Gastrocnemius medialis (tissue), 4 donors: ENCODE measurements at regions not wholly inside any gene's neighbourhood (a gene's known extent, or its start where the extent isn't known, plus 50 kb on each side); places are given as distances from the start of the nearest gene placed in this dataset.
"Not testable (repeated sequence)": the region's sequence is repeated elsewhere in the genome, so short reads cannot be mapped to it uniquely, and the experiment has no call there.

Experiments
- ATAC-seq, 2 donors: fragments of 150-250 bp; one replicate each; pipeline ENCODE4 v1.9.1; 2016
- DNase-seq, 2 donors: peaks; one replicate each; pipeline ENCODE4 v3.0.0-alpha.2; 2019
- H3K27ac ChIP-seq, 4 donors: fragments of 200-600 bp; sonication (generic); 1 replicate in 1 of 4; 2 replicates in 3 of 4; pipeline ENCODE4 v1.5.1; 2016 to 2018; ENCODE audit warnings: mild to moderate bottlenecking in 2 of 4, moderate library complexity in 1 of 4
- H3K27me3 ChIP-seq, 3 donors: fragments of 200-600 bp; sonication (generic) in 2 of 3; 1 replicate in 1 of 3; 2 replicates in 2 of 3; pipeline versions ENCODE4 v1.5.1 to v1.6.0; 2016 to 2019; ENCODE audit warnings: mild to moderate bottlenecking in 1 of 3, moderate library complexity in 1 of 3
- H3K36me3 ChIP-seq, 2 donors: fragments of 200-600 bp; sonication (generic) in 1 of 2; one replicate each; pipeline ENCODE4 v1.5.1; 2017 to 2018
- H3K4me1 ChIP-seq, 2 donors: fragments of 200-600 bp; sonication (generic) in 1 of 2; one replicate each; pipeline ENCODE4 v1.5.1; 2016 to 2017; ENCODE audit warnings: mild to moderate bottlenecking in 2 of 2
- H3K4me3 ChIP-seq, 4 donors: fragments of 200-600 bp; sonication (generic) in 3 of 4; 1 replicate in 1 of 4; 2 replicates in 3 of 4; pipeline ENCODE4 v1.5.1; 2016 to 2019; ENCODE audit warnings: mild to moderate bottlenecking in 2 of 4
- H3K9me3 ChIP-seq, 3 donors: fragments of 200-600 bp; sonication (generic) in 2 of 3; 1 replicate in 1 of 3; 2 replicates in 2 of 3; pipeline ENCODE4 v1.5.1; 2016 to 2019
- POLR2A ChIP-seq, 2 donors: fragments of 450-650 bp; IDR thresholded peaks; one replicate each; pipeline ENCODE4 v1.6.1; 2017; ENCODE audit warnings: antibody characterized with exemption in 2 of 2, mild to moderate bottlenecking in 2 of 2, moderate library complexity in 2 of 2
- in situ Hi-C, 4 donors: fragments of 200-750 bp; cut with MboI; loops; one replicate each; pipeline versions ENCODE4 v1.15.0 to v1.8.0; 2017; ENCODE audit warnings: low sequenced_read_pairs in 4 of 4
- intact Hi-C: fragments of 100-400 bp; cut with DNase I; formaldehyde crosslinking; loops from one replicate; pipeline ENCODE4 v1.15.1; 2023; ENCODE audit warnings: low total_unique reads
- TF ChIP-seq, protein P1 (sequence below), 5 experiments: fragments of 450-650 bp in 3 of 5; fragments of 200-600 bp in 2 of 5; sonication (generic) in 2 of 5; IDR thresholded peaks in 4 of 5; conservative IDR thresholded peaks in 1 of 5; 1 replicate in 4 of 5; 2 replicates in 1 of 5; pipeline ENCODE4 v1.5.1; 2016 to 2019; ENCODE audit warnings: antibody characterized with exemption in 5 of 5, mild to moderate bottlenecking in 3 of 5, moderate library complexity in 3 of 5

DNA sequence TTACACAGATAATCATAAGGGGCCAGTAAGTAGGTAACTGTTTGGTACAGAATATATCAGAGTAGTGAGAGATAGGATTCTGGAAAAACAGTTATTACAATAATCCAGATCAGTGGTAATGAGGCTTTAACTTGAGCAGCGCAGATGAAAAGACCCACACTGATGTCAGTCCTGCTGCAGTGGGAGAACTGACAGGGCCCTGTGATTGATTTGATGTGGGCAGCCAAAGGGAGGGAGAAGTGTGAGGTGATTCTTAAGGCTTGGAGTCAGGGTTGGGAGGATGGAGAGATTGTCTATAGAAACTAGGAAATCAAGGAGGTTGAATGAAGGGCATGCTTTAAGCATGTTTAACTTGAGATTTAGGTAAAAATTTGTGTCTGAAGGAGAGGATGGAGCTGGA is 161.4 kb downstream of the VSIG4 start:
- no peaks in the 10 kb centered on the region for H3K27me3 ChIP-seq
- in situ Hi-C loops (no loop called here), intact Hi-C loops (no loop called here)

DNA sequence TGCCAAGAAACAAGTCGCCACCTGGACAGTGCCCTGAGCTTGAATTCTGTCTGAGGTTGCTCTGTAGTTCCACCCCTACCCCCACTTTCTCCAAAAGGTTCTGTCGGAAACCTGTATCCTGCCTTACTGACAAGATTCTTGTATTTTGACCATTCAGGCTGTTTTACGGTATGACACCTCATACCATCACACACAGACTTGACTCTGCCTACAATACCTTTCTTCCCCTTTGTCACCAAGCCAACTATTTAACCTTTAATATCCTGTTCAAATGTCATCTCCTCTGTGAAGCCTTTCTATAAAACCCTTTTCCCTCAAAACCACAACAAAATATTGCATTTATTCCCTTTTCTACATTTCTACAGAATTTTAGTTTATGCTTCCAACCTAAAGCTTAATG is 161.9 kb downstream of the VSIG4 start:
- Histone ChIP-seq H3K9me3 (no peaks in the 10 kb centered on the region), H3K27ac (no peak overlapping the region), H3K4me1 (no peaks in the 10 kb centered on the region), H3K36me3 (no peaks in the 10 kb centered on the region), H3K27me3 (no peaks in the 10 kb centered on the region), H3K4me3 (no peak overlapping the region)
- TF ChIP-seq POLR2A (IDR thresholded peaks at IDR 0.05), result no peak
- TF ChIP-seq, protein P1, sequence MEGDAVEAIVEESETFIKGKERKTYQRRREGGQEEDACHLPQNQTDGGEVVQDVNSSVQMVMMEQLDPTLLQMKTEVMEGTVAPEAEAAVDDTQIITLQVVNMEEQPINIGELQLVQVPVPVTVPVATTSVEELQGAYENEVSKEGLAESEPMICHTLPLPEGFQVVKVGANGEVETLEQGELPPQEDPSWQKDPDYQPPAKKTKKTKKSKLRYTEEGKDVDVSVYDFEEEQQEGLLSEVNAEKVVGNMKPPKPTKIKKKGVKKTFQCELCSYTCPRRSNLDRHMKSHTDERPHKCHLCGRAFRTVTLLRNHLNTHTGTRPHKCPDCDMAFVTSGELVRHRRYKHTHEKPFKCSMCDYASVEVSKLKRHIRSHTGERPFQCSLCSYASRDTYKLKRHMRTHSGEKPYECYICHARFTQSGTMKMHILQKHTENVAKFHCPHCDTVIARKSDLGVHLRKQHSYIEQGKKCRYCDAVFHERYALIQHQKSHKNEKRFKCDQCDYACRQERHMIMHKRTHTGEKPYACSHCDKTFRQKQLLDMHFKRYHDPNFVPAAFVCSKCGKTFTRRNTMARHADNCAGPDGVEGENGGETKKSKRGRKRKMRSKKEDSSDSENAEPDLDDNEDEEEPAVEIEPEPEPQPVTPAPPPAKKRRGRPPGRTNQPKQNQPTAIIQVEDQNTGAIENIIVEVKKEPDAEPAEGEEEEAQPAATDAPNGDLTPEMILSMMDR (IDR thresholded peaks at IDR 0.05 in 4 of 5, conservative IDR thresholded peaks at IDR 0.05 in 1 of 5), result no peak
- DNase-seq (no peak), ATAC-seq (no peak)
- in situ Hi-C loops (no loop called here), intact Hi-C loops (no loop called here)

More for the DNA sequence above, 161.4 kb downstream of the VSIG4 start:
- TF ChIP-seq, protein P1 (IDR thresholded peaks at IDR 0.05 in 4 of 5, conservative IDR thresholded peaks at IDR 0.05 in 1 of 5), result no peak
- no peak for TF ChIP-seq POLR2A (IDR thresholded peaks at IDR 0.05)
- ATAC-seq (no peak), DNase-seq (no peak)
- H3K36me3 ChIP-seq, result no peaks in the 10 kb centered on the region
- no peak overlapping the region for H3K27ac ChIP-seq
- no peaks in the 10 kb centered on the region for H3K4me1 ChIP-seq
- no peaks in the 10 kb centered on the region for H3K9me3 ChIP-seq
- no peak overlapping the region for H3K4me3 ChIP-seq

DNA sequence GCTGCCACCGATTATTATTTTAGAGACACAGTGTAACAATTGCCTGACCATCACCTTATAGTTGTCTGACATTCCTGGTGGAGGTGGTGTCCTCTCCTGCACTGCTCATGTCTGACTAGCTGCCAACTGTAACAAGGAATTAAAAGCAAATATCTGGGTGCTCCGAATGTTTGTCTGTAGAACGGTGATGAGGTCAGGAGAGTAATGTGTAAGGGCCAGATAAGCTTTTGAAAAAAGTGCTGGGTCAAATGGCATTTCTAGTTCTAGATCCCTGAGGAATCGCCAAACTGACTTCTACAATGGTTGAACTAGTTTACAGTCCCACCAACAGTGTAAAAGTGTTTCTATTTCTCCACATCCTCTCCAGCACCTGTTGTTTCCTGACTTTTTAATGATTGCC is 164.3 kb downstream of the VSIG4 start:
- H3K27ac ChIP-seq, H3K27me3 ChIP-seq, H3K36me3 ChIP-seq, ATAC-seq, H3K4me3 ChIP-seq, in situ Hi-C loops, H3K4me1 ChIP-seq, H3K9me3 ChIP-seq, DNase-seq, intact Hi-C loops: not testable (repeated sequence)

DNA sequence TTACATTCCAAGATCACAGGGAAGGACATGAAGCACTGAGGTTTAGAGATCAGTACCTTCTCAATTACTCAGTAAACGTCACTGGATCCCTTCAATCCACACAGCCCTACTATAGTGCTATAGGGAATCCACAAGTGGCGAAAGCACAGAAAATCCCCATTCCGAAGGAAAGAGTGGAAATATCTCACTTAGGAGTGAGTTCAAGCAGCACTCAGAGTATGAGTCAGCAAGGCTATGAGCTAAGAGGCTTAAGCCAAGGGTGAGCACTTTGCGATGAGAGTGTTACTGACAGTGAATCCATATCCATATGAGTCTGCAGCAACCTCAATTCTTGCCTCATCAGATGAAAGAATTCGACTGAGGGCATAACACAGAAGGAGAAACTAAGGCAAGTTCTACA is 165.1 kb downstream of the VSIG4 start:
- in situ Hi-C loops, result no loop called here
- Histone ChIP-seq H3K27me3 (no peaks in the 10 kb centered on the region), H3K36me3 (no peaks in the 10 kb centered on the region), H3K4me1 (no peaks in the 10 kb centered on the region), H3K27ac (no peak overlapping the region), H3K9me3 (no peaks in the 10 kb centered on the region), H3K4me3 (no peak overlapping the region)
- no peak for TF ChIP-seq POLR2A (IDR thresholded peaks at IDR 0.05)
- TF ChIP-seq, protein P1 (IDR thresholded peaks at IDR 0.05 in 4 of 5, conservative IDR thresholded peaks at IDR 0.05 in 1 of 5), result no peak
- intact Hi-C loops, result no loop called here
- DNase-seq (no peak), ATAC-seq (no peak)

DNA sequence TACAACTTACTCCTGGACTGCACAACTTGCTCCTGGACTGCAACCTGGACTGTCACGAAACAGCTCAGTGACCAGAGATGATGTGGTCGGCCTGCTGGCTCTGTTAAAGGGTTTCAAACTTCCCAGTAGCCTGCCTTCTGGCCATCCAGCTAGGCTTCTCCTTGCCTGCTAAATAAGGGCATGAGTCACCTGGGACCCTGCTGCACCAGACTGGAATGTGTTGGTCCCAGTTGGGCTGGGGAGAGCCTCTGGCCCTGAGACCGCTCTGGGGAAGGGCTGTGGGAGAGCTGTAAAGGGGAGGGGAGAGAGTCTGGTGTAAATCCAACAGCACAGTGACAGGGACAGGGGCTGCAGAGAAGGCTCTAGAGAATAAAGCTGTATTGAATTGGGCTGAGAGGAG is 165.8 kb downstream of the VSIG4 start:
- ATAC-seq, result no peak
- no peak for DNase-seq
- H3K27ac ChIP-seq, result no peak overlapping the region
- in situ Hi-C loops (no loop called here), intact Hi-C loops (no loop called here)
- H3K4me3 ChIP-seq, result no peak overlapping the region
- no peaks in the 10 kb centered on the region for H3K4me1 ChIP-seq
- no peaks in the 10 kb centered on the region for H3K36me3 ChIP-seq
- TF ChIP-seq, protein P1 (IDR thresholded peaks at IDR 0.05 in 4 of 5, conservative IDR thresholded peaks at IDR 0.05 in 1 of 5), result no peak
- TF ChIP-seq POLR2A (IDR thresholded peaks at IDR 0.05), result no peak
- H3K27me3 ChIP-seq, result no peaks in the 10 kb centered on the region
- H3K9me3 ChIP-seq, result no peaks in the 10 kb centered on the region
